SIG-M5 treated with dmso at 0.1 percent for 504 hours (cell line): ENCODE measurements at regions not wholly inside any gene's neighbourhood (a gene's known extent, or its start where the extent isn't known, plus 50 kb on each side); places are given as distances from the start of the nearest gene placed in this dataset.

Source experiments
- DNase-seq: peaks from one replicate; lab custom pipeline; 2025; ENCODE audit not compliant: unreplicated experiment; lab: John Stamatoyannopoulos, UW

DNA sequence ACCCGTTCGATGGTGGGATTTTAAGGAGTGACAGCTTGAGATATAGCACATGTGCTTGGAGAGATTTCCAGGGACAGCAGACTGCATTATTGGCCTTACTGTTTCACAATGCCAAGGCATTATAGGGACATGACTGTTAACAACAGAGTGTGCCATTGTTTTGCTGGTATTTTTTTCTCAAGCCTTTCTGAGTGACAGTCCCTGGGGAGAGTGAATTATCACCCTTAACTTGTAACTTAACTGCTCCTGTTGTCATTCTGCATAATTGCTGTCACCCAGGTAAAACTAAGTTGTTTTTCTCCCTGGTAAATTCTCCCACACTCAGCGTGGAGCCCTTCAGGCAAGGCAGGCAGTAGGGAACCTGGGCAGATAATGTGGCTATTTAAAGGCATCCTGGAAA, 989.2 kb upstream of the LCORL start:
- DNase-seq, result no peak

DNA sequence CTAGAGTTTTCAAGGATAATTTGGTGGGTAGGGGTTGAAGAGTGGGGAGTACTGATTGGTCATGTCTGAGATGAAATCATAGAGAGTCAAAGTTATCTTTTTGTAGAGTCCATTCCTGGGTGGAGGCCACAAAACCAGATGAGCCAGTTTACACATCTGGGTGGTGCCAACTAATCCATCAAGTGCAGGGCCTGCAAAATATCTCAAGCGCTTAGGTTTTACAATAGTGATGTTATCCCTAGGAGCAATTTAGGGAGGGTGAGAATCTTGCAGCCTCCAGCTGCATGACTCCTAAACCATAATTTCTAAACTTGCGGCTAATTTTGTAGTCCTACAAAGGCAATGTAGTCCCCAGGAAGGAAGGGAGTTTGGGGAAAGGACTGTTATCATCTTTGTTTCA, 988.3 kb upstream of the LCORL start:
- DNase-seq, result no peak

- DNase-seq, result no peak
These were observed 983.7 kb upstream of the LCORL start for GRCh38 chr4:19005211-19005610.

- no peak for DNase-seq
These were observed 980.6 kb upstream of the LCORL start for GRCh38 chr4:19002170-19002569.

GRCh38 chr4:18999595-18999994, 978.0 kb upstream of the LCORL start:
- no peak for DNase-seq

DNA sequence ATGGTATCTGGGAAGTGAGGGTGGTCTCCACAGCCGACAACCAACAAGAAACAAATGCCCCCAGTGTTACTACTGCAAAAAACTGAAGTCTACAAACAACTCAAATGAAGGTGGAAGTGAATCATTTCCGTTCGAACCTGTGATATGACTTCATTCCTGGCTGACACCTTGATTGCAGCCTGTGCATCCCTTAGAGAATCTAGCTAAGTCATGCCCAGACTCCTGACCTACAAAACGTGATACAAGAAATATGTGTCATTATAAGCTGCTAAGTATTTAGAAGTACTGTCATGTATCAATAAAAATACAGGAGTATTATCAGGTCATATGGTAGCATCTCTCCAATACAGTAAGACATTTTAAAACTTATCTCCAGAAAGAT, 959.7 kb upstream of the LCORL start:
- DNase-seq, result no peak

DNA sequence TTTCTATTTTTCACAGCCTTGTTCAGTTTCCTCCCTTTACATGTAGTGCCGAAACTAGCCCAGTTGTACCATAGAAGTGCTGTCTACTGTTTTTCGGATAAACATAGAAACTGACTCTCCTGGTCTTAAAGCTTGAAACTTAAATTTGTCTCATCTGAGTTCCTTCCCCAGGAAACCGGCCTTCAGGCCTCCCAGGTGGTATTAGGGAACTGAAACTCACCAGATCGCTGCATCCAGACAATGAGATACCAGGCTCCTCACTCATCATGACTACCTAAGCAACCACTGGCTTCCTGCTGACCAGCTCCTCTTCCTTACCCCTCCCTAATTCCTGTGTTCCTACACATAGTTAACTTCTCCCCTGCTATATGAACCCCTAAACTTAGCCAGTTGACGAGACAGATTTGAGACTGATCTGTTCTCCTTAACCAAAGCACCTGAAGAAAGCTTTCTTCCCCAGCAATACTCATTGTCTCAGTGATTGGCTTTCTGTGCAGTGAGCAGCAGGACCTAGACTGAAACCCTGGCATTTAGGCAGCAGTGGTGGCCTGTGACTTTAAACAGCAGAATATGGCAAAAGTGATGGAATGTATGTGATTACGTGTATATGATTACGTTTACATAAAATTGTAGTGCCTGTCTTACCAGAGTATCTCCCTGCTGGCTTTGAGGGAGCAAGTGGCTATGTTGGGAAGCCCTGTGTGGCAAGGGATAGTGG, 959.1 kb upstream of the LCORL start:
- DNase-seq, result no peak

DNA sequence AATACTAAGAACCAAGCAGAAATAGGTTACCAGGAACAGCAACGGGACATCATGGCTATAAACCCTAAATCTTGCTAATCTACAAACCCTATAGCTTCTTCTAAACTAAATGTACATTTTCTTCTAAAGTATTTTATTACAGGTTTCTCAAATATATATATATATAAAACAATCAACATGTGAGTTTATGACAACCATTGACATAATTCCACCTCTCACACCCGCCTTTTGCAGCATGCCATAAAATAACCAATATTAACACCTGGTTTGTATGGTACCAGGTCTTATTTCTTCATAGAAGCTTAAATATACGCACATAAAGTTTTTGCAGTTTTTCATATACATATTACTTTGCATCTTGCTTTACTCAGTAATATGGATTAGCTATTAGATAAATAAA, 955.3 kb upstream of the LCORL start:
- no peak for DNase-seq

- no peak for DNase-seq
These were observed 954.6 kb upstream of the LCORL start for GRCh38 chr4:18975916-18976808.

- no peak for DNase-seq
These were observed 951.7 kb upstream of the LCORL start for GRCh38 chr4:18973296-18973695.

DNA sequence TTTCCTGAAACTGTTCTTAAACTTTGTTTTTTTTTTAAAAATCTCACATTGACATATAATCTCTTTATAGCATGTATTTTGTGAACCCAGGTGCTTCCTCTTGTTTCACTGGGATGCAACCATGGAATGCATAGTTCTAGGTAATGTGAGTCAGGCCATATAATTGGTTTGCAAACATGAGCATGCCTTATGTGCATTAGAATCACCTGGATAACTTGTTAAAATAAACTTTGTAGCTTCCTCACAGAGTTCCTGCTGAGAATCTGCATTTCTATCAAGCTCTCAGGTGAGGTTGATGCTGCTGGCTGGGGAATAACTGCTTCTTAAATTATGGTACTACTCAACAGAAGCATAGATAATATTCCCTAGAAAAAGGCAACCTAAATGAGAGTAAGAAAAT, 940.3 kb upstream of the LCORL start:
- DNase-seq, result no peak

DNA sequence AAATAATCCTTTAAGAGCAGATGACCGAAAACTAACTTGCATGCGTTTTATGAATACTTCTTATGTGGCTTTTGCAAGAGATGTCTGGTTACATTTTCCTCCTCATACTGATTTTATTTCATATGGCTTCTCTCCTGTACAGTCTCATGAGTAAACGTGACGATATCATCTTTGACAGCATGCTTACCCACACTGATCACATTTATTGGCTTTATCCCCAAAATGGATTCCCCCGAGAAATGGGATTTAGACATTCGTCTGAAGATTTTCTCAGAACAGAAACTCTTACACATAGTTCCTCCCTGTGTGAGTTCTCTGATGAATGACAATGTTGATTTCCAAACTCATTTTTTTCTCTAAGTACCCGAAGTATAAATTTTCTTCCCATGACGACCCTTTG, 939.7 kb upstream of the LCORL start:
- no peak for DNase-seq

- no peak for DNase-seq
These were observed 936.2 kb upstream of the LCORL start for GRCh38 chr4:18957716-18958115.

GRCh38 chr4:18954538-18954937, 933.0 kb upstream of the LCORL start:
- DNase-seq, result no peak

DNA sequence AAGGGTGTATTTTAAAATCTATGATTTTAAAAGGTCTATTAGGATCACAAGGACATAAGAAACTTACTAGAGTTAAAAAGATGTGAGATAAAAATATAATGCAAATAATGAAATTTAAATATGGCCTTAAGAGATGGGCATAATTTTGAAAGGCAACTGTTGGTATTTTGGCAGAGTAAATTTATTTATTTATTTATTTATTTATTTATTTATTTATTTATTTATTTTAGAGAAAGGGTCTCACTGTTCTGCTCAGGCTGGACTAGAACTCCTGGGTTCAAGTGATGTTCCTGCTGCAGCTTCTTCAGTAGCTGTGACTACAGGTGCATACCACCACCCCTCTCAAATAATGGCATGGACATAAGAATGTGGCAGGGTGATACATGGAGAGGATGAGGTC, 932.1 kb upstream of the LCORL start:
- no peak for DNase-seq

GRCh38 chr4:18945464-18945863, 923.9 kb upstream of the LCORL start:
- DNase-seq, result no peak

DNA sequence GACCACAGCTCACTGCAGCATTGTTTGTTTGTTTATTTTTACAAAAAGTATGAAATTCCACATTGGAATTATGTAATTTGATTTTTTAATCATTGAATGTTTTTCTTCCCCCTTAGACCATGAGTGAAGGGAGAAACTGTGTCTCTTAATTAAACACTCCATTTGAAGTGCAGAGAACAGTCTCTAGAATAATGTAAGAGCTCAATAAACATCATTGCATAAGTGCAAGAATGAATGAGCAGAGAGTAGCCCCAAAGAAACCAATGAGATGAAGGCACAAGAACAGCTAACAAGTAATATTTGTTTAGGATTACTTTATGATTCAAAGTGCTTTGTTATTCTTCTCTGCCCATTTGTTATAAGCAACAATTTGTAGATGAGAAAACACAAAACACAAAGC, 921.3 kb upstream of the LCORL start:
- no peak for DNase-seq

DNA sequence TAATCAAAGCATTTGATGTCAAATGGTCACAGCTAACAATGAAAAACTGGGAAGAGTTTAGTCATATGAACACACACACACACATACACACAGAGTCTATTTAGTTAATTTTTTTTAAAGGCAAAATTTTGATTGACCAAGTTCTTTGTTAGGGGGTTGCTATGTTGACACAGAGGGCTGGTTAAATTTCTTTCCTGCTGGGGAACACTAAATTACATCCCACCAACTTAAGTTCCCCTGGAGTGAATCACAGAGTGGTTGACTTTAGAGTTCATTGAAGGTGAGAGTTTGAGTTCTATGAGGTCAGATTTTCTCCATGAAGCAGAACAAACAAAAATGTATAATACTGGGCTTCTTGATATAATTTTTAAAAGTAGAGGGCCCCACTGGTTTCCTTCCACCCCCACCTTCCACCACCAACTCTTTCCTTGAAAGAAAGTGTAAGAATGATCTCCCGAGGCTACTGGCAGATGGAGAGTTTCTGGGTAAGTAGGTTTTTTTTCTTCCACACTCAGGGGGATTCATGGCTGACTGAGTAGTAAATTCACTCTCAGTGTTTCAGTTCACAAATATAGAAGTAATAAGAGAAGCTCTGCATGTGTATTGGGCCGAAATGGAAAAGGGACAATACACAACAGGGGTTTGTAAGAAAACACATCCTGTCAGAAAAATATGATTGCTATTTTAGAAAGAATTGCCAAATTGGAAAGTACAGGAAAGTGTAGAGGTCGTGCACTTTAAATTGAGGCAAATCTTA, 917.0 kb upstream of the LCORL start:
- no peak for DNase-seq

DNA sequence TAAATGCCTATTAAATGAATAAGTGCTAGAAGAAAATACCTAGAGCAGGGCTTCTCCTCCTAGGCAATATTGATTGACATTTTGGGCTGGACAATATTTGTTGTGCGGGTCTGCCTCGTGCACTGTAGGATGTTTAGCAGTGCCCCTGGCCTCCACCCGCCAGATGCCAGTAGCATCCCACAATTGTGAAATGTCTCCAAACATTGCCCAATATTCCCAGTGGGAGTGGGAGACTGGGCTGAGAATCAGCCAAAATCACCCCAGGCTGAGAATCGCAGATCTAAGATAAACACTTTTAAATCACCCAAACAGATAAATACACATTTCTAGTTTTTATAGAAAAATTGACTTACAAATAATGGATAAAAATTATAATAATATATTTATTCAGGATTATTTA, 916.2 kb upstream of the LCORL start:
- no peak for DNase-seq

- DNase-seq, result no peak
These were observed 915.5 kb upstream of the LCORL start for GRCh38 chr4:18937080-18937479.

GRCh38 chr4:18935659-18936345, 914.2 kb upstream of the LCORL start:
- DNase-seq, result no peak
